PC-3 (cell line): ENCODE measurements at regions not wholly inside any gene's neighbourhood (a gene's known extent, or its start where the extent isn't known, plus 50 kb on each side); places are given as distances from the start of the nearest gene placed in this dataset.

ENCODE experiments used
- CTCF ChIP-seq: fragments of 300-600 bp; sonication (generic); conservative IDR thresholded peaks from 2 replicates; pipeline ENCODE4 v1.5.1; 2017; ENCODE audit warnings: antibody characterized with exemption, low read depth, mild to moderate bottlenecking, low read length
- EZH2 ChIP-seq: fragments of 300-600 bp; sonication (generic); IDR thresholded peaks from one replicate; pipeline ENCODE4 v1.6.1; 2017; ENCODE audit warnings: antibody characterized with exemption, mild to moderate bottlenecking, low read length; ENCODE audit not compliant: unreplicated experiment
- EZH2phosphoT487 ChIP-seq: fragments of 300-600 bp; sonication (generic); IDR thresholded peaks from 2 replicates; pipeline ENCODE4 v1.6.1; 2018; ENCODE audit warnings: mild to moderate bottlenecking, antibody characterized with exemption, low read length, borderline replicate concordance

GRCh38 chr1:58895559-58896145, 111.8 kb upstream of the JUN start:
- no peak for TF ChIP-seq CTCF
- no peak for TF ChIP-seq EZH2
- no peak for TF ChIP-seq EZH2phosphoT487
